ENCODE measurements at regions not wholly inside any gene's neighbourhood (a gene's known extent, or its start where the extent isn't known, plus 50 kb on each side); places are given as distances from the start of the nearest gene placed in this dataset.

GRCh38 chr3:177430653-177431052, 233.4 kb upstream of the TBL1XR1 start:
- DNase-seq (ENCODE audit: low spot score), result no peak
- TF ChIP-seq CTCF (IDR thresholded peaks at IDR 0.05), result no peak

GRCh38 chr3:177431525-177432176, 234.4 kb upstream of the TBL1XR1 start:
- TF ChIP-seq CTCF (IDR thresholded peaks at IDR 0.05), result no peak
- DNase-seq (ENCODE audit: low spot score) (no peak), ATAC-seq (ENCODE audit: low FRiP score) (no peak)

More at GRCh38 chr3:177430653-177431052, 233.4 kb upstream of the TBL1XR1 start:
- ATAC-seq (ENCODE audit: low FRiP score), result no peak

- ATAC-seq (ENCODE audit: low FRiP score), result no peak
- no peak for TF ChIP-seq CTCF (IDR thresholded peaks at IDR 0.05)
- DNase-seq (ENCODE audit: low spot score), result no peak
Observed at GRCh38 chr3:177435301-177435700, 238.0 kb upstream of the TBL1XR1 start.

GRCh38 chr3:177437513-177438337, 240.4 kb upstream of the TBL1XR1 start:
- DNase-seq (ENCODE audit: low spot score), result no peak
- TF ChIP-seq CTCF (IDR thresholded peaks at IDR 0.05), result no peak
- ATAC-seq (ENCODE audit: low FRiP score), result no peak

- no peak for TF ChIP-seq CTCF (IDR thresholded peaks at IDR 0.05)
- ATAC-seq (ENCODE audit: low FRiP score), result no peak
- DNase-seq (ENCODE audit: low spot score), result no peak
Observed at GRCh38 chr3:177438596-177439220, 241.4 kb upstream of the TBL1XR1 start.

- ATAC-seq (ENCODE audit: low FRiP score), result peak; percentile 54
- DNase-seq (ENCODE audit: low spot score), result no peak
- no peak for TF ChIP-seq CTCF (IDR thresholded peaks at IDR 0.05)
Observed at GRCh38 chr3:177439694-177440269, 242.5 kb upstream of the TBL1XR1 start.

All from omental fat pad (tissue), 3 donors.